ENCODE measurements at regions not wholly inside any gene's neighbourhood (a gene's known extent, or its start where the extent isn't known, plus 50 kb on each side); places are given as distances from the start of the nearest gene placed in this dataset.
"Not testable (repeated sequence)": the region's sequence is repeated elsewhere in the genome, so short reads cannot be mapped to it uniquely, and the experiment has no call there.

- TF ChIP-seq CTCF (IDR thresholded peaks at IDR 0.05; ENCODE audit: insufficient read depth in 1 of 2, low read depth in 1 of 2, low read length in 1 of 2, severe bottlenecking in 1 of 2, unreplicated experiment in 1 of 2), result peak in 1 of 2 experiments; percentile 26
- CTCF ChIA-PET, result interaction anchor here (0.7 to 1.3 kb wide), 3 partner anchors 75 to 309 kb away, joined by 3 read pairs; no protein-coding TSS in a partner anchor
- intact Hi-C loops (cut with micrococcal nuclease; ENCODE audit: unreplicated experiment); H3K4me1 Mint-ChIP-seq (ENCODE audit: low read depth, unreplicated experiment); BruUV-seq (replicated peaks); H3K4me1 ChIP-seq; H3K4me3 ChIP-seq (ENCODE audit: low read depth, low read length); H3K9me3 ChIP-seq; H3K27me3 ChIP-seq (replicated peaks; ENCODE audit: control insufficient read depth, insufficient read depth, low read length); POLR2A ChIA-PET; H3K36me3 Mint-ChIP-seq (ENCODE audit: insufficient read depth, unreplicated experiment); H3K36me3 ChIP-seq (ENCODE audit: control insufficient read depth, insufficient read depth, low read length); H3K27ac Mint-ChIP-seq (ENCODE audit: unreplicated experiment); H3K4me3 Mint-ChIP-seq (ENCODE audit: unreplicated experiment); H3K27me3 Mint-ChIP-seq (ENCODE audit: insufficient read depth, unreplicated experiment); H3K9me3 Mint-ChIP-seq (ENCODE audit: unreplicated experiment): not testable (repeated sequence)
- DNase-seq, result peak in 1 of 2 experiments; percentile 32
These were observed 58.7 kb upstream of the ETV3 start for GRCh38 chr1:157196670-157197456.

- Histone ChIP-seq H3K9me3 (no peaks in the 10 kb centered on the region), H3K27me3 (replicated peaks; ENCODE audit: control insufficient read depth, insufficient read depth, low read length) (no peaks in the 10 kb centered on the region), H3K4me1 (peaks cover 8% of the 10 kb centered on the region; the same call in 1 of the 2 replicates), H3K4me3 (ENCODE audit: low read depth, low read length) (no peak overlapping the region), H3K36me3 (ENCODE audit: control insufficient read depth, insufficient read depth, low read length) (no peaks in the 10 kb centered on the region)
- Mint-ChIP-seq H3K36me3 (ENCODE audit: insufficient read depth, unreplicated experiment) (no peaks in the 10 kb centered on the region), H3K27me3 (ENCODE audit: insufficient read depth, unreplicated experiment) (no peaks in the 10 kb centered on the region), H3K4me1 (ENCODE audit: low read depth, unreplicated experiment) (no peaks in the 10 kb centered on the region), H3K9me3 (ENCODE audit: unreplicated experiment) (no peaks in the 10 kb centered on the region), H3K27ac (ENCODE audit: unreplicated experiment) (no peak overlapping the region), H3K4me3 (ENCODE audit: unreplicated experiment) (no peak overlapping the region)
- TF ChIP-seq CTCF (IDR thresholded peaks at IDR 0.05; ENCODE audit: insufficient read depth in 1 of 2, low read depth in 1 of 2, low read length in 1 of 2, severe bottlenecking in 1 of 2, unreplicated experiment in 1 of 2), result no peak
- BruUV-seq (replicated peaks), result no TSS peak
- ChIA-PET CTCF (interaction anchor here (0.7 to 1.3 kb wide), 3 partner anchors 76 to 309 kb away, joined by 3 read pairs; no protein-coding TSS in a partner anchor), POLR2A (no interaction called here)
- DNase-seq, result no peak
- intact Hi-C loops (cut with micrococcal nuclease; ENCODE audit: unreplicated experiment), result no loop called here
These were observed 58.0 kb upstream of the ETV3 start for GRCh38 chr1:157196245-157196543.

DNA sequence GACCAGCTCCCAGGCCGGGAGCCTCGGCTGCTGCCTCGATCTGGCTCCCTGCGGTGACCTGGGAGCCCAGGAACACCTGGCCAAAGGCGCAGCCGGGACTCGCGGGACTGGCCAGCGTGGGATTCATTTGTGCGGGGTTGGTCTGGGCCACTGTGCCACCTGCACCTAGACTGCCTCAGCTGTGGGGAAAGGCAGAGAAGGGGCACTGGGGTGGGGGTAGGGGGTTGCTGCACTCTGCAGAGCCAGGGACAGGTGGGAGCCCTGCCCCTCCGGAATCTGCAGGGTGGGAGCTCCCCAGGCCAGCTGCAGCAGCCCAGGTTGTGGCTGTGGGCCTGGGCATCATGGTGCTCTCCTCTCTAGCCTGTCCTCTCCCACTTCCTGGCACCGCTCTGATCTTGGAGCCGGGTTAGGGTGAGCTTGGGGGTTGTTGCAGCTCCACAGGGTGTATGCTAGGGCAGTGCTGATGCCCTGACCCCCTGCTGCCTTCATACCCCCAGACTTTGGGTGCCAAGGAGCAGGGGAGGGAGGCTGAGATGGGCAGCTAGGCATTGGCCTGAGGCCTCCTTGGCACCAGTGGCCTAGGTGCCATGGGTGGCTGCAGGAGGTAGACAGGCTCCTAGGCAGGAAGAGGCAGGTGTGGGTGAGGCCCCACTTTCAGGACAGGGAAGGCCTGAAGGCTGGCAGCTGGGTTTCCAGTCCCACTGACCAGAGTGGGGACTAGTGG is 57.5 kb upstream of the ETV3 start:
- ChIA-PET CTCF (interaction anchor here (0.7 to 1.3 kb wide), 3 partner anchors 76 to 310 kb away, joined by 3 read pairs; no protein-coding TSS in a partner anchor), POLR2A (no interaction called here)
- DNase-seq, result no peak
- no TSS peak for BruUV-seq (replicated peaks)
- H3K36me3 Mint-ChIP-seq (ENCODE audit: insufficient read depth, unreplicated experiment), result no peaks in the 10 kb centered on the region
- H3K9me3 Mint-ChIP-seq (ENCODE audit: unreplicated experiment), result no peaks in the 10 kb centered on the region
- H3K27me3 Mint-ChIP-seq (ENCODE audit: insufficient read depth, unreplicated experiment), result no peaks in the 10 kb centered on the region
- Histone ChIP-seq H3K9me3 (no peaks in the 10 kb centered on the region), H3K27me3 (replicated peaks; ENCODE audit: control insufficient read depth, insufficient read depth, low read length) (no peaks in the 10 kb centered on the region), H3K4me1 (peaks cover 8% of the 10 kb centered on the region; the same call in 1 of the 2 replicates), H3K4me3 (ENCODE audit: low read depth, low read length) (no peak overlapping the region), H3K36me3 (ENCODE audit: control insufficient read depth, insufficient read depth, low read length) (no peaks in the 10 kb centered on the region)
- no peak overlapping the region for H3K4me3 Mint-ChIP-seq (ENCODE audit: unreplicated experiment)
- no peak for TF ChIP-seq CTCF (IDR thresholded peaks at IDR 0.05; ENCODE audit: insufficient read depth in 1 of 2, low read depth in 1 of 2, low read length in 1 of 2, severe bottlenecking in 1 of 2, unreplicated experiment in 1 of 2)
- H3K27ac Mint-ChIP-seq (ENCODE audit: unreplicated experiment), result no peak overlapping the region
- no peaks in the 10 kb centered on the region for H3K4me1 Mint-ChIP-seq (ENCODE audit: low read depth, unreplicated experiment)
- intact Hi-C loops (cut with micrococcal nuclease; ENCODE audit: unreplicated experiment), result no loop called here

Data from Caco-2 (cell line).